ENCODE measurements at regions not wholly inside any gene's neighbourhood (a gene's known extent, or its start where the extent isn't known, plus 50 kb on each side); places are given as distances from the start of the nearest gene placed in this dataset.

DNA sequence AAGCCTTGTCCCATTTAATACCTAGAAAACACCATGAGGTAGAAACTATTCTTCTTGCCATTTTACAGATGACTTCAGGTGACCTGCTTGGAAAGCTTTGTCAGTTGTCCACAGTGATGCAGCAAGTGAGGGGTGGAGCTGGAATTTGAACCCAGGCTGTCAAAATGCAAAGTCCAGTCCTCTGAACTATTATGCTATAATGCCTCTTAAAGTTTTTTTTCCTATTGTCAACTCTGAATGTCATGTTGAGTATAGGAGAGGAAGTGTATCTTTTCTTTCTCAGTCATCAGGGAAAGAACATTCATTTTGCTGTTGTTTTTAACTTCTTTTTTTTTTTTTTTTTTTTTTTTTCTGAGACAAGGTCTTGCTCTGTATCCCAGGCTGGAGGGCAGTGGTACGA, 525.6 kb downstream of the XYLT1 start:
- H3K4me1 ChIP-seq, result no peaks in the 10 kb centered on the region
- peaks cover 0 to 5% (median 0%) of the 10 kb centered on the region in 3 donors for H3K9me3 ChIP-seq
- H3K4me3 ChIP-seq, result no peak overlapping the region
- no peak overlapping the region for H3K27ac ChIP-seq
- intact Hi-C loops (cut with DNase I), result no loop called here
- DNase-seq, result no peak
- WGBS, 2 donors, result 20 to 91% methylated on average over 1 of the region's 1 CpG
- TF ChIP-seq POLR2A (IDR thresholded peaks at IDR 0.05) (no peak), CTCF (IDR thresholded peaks at IDR 0.05) (no peak)
- peaks cover 0 to 6% (median 0%) of the 10 kb centered on the region in 4 donors for H3K27me3 ChIP-seq
- no peaks in the 10 kb centered on the region for H3K36me3 ChIP-seq

GRCh38 chr16:16956376-16956775, 514.4 kb downstream of the XYLT1 start:
- Histone ChIP-seq H3K9me3 (no peaks in the 10 kb centered on the region), H3K27me3 (no peaks in the 10 kb centered on the region), H3K4me3 (no peak overlapping the region), H3K36me3 (no peaks in the 10 kb centered on the region), H3K27ac (no peak overlapping the region), H3K4me1 (no peaks in the 10 kb centered on the region)
- DNase-seq, result no peak
- TF ChIP-seq CTCF (IDR thresholded peaks at IDR 0.05) (no peak), POLR2A (IDR thresholded peaks at IDR 0.05) (no peak)
- WGBS, 2 donors, result 49 to 55% methylated on average over 2 of the region's 2 CpGs
- intact Hi-C loops (cut with DNase I), result no loop called here

GRCh38 chr16:16960785-16961184, 510.0 kb downstream of the XYLT1 start:
- WGBS, 2 donors, result 97 to 100% methylated on average over 2 of the region's 2 CpGs
- Histone ChIP-seq H3K27me3 (no peaks in the 10 kb centered on the region), H3K4me1 (no peaks in the 10 kb centered on the region), H3K9me3 (no peaks in the 10 kb centered on the region), H3K27ac (no peak overlapping the region), H3K4me3 (no peak overlapping the region), H3K36me3 (no peaks in the 10 kb centered on the region)
- intact Hi-C loops (cut with DNase I), result no loop called here
- TF ChIP-seq CTCF (IDR thresholded peaks at IDR 0.05) (no peak), POLR2A (IDR thresholded peaks at IDR 0.05) (no peak)
- DNase-seq, result no peak

GRCh38 chr16:16966439-16966838, 504.3 kb downstream of the XYLT1 start:
- Histone ChIP-seq H3K27me3 (peaks cover 0 to 16% (median 0%) of the 10 kb centered on the region in 4 donors), H3K36me3 (no peaks in the 10 kb centered on the region), H3K27ac (no peak overlapping the region), H3K9me3 (no peaks in the 10 kb centered on the region), H3K4me3 (no peak overlapping the region), H3K4me1 (no peaks in the 10 kb centered on the region)
- no peak for TF ChIP-seq POLR2A (IDR thresholded peaks at IDR 0.05)
- no peak for TF ChIP-seq CTCF (IDR thresholded peaks at IDR 0.05)
- DNase-seq, result no peak
- 45 to 50% methylated on average over 2 of the region's 2 CpGs for WGBS, 2 donors
- intact Hi-C loops (cut with DNase I), result no loop called here

GRCh38 chr16:16971042-16971441, 499.7 kb downstream of the XYLT1 start:
- Histone ChIP-seq H3K9me3 (no peaks in the 10 kb centered on the region), H3K36me3 (no peaks in the 10 kb centered on the region), H3K4me1 (no peaks in the 10 kb centered on the region), H3K4me3 (no peak overlapping the region), H3K27me3 (peaks cover 0 to 16% (median 0%) of the 10 kb centered on the region in 4 donors), H3K27ac (no peak overlapping the region)
- WGBS, 2 donors, result 93 to 100% methylated on average over 1 of the region's 1 CpG
- intact Hi-C loops (cut with DNase I), result no loop called here
- no peak for DNase-seq
- no peak for TF ChIP-seq POLR2A (IDR thresholded peaks at IDR 0.05)
- no peak for TF ChIP-seq CTCF (IDR thresholded peaks at IDR 0.05)

Measured in esophagus squamous epithelium (tissue), 5 donors.